ENCODE measurements at regions not wholly inside any gene's neighbourhood (a gene's known extent, or its start where the extent isn't known, plus 50 kb on each side); places are given as distances from the start of the nearest gene placed in this dataset.
A peak's percentile ranks its signal among the peaks of the same experiment; 100 is the strongest.

DNA sequence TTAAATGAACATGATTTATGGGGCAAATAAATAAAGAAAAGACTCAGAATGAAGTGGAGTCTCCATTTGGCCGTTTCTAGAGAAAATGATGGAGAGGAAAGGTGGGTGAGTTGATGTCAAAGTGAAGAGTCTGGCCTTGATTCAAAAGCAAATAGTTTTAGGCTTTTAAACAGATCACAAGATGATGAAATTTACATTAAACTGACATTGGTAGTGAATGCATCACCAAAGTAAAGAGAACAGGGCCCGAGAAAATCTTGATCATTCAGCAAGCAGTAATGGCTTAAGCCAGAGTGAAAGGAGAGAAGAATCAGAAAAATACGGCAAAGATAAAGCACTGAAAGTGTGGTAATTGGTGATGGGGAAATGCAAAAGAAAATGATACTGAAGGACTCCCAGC, 460.0 kb upstream of the SGCD start:
- DNase-seq: no peak

DNA sequence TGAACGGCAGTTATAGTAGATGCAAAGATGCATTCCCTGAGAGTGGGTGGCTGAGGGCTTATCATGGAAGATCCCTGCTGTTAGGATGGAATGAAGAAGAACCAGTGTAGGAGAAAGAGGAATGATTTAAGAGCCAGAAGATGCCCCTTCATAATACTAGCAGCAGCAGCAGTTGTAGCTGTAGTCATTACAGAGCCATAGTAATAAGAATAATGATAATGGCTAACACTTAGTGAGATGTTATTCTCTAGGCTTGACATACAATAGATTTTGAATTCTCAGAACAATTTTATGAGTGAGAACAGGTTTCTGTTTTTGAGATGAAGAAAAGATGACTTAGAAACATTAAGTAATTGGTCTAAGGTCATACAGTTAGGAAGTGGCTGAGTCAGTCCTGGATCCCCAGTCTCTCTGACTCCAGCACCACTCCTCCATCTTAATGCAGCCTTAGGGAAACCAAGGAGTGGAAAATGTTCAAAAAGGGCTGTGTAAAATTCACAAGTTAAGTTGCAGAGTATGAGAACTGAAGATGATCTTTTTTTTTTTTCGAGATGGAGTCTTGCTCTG, 459.4 kb upstream of the SGCD start:
- DNase-seq: no peak

DNA sequence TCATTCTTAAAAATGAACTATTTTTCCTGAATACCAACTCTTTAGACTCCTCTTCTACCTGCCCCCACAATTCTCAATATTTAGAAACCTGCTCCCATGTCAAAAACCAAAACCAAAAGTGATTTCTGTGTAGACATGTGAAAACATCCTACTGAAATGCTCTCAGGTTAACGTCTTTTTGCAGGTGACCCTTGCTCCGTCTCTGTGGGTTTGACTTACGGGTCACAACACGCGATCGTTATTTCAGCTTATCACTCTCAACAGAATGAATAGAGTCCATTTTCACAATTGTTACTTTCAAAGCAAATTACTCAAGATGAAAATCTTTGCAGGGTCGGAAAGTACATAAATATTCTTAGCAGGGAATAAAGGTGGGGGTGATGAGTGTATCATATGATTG, 456.3 kb upstream of the SGCD start:
- DNase-seq: no peak

DNA sequence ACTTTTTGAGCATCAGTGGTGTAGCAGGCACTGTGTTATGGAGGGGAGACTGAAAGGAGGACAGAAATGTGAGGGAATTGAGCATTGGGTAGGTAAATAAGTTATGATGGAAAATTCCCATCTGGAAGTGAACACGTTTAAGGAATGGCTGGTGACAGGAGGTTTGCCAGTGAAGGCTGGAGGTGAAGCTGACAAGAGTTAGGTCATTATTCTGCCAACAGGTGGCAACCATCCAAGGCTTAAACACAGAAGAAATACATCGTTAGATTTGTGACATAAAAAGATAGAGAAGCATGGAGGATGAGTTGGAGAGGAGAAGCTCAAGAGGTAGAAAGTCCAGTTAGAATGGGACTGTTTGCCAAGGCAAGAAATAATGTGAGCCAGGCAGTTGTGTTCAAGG, 455.3 kb upstream of the SGCD start:
- no peak for DNase-seq

DNA sequence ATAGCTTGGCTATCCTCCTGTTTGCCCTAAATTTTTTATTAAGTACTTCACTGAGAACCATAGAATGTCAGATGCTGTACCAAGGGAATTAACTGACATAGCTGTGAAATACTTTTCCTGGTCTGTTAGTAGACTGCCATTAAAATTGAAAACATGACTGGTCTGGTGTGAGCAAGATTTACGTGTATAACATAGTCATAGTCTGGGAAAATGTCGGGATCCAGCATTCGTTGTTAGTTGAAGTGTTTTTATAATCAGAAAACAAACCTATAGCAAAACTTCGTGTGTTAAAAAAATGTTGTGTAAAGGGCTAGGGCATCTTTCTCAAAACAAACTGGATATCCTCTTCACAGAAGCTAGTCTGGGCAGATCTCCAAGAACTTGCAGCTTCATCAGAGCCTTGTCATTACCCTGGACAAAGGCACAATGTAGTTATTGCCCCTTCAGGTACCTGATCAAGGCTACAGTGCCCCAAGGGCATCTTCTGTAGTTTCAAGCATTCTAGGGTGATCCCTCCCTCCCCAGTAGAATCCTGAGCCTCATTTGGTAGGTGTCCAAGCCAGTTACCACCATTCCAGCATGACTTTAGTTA, 454.2 kb upstream of the SGCD start:
- DNase-seq: peak; percentile 30

DNA sequence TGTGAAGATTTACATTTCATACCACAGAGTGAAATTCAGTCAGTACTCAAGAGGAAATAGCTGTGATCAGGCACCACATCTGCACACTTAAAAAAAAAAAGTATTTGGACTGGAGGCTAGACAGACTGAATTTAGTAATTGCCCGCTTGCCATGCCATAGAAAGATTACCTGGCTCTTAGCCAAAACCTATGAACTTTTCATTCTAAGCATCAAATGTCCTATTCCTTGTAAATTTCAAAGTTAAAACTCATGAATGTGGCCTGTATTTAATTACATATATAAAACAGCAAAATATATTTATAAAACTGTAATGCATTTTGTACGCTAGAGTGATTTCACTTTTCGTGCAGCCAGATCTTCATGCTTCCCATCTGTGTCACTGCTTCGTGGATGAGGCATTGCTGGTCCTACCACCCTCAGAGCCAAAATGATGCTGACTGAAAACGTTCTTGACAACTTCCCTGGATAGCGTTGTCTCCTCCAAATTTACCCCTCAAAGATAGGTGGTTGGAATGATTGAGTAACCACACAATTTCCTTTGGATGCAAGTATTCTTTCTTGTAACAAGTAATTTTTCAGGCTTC, 447.9 kb upstream of the SGCD start:
- DNase-seq: peak; percentile 35

DNA sequence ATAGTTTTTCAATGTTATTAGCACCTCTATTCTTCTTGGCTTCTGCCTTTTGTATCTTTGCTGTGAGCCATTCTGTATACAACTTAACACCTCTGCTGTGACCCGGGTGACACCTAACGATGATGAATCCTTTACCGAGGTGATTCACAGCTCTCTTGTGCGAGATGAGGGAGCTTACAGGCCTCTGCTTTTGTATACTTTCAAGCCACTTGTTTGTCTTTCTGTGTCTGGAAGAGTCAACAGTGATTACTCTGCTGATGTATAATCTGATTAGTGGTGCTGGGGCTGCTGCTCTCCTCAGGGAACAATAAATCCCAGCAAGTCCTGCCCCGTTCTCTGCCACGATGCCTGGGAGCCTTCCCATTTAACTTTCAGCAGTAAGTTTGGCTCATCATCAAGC, 442.9 kb upstream of the SGCD start:
- DNase-seq: no peak

DNA sequence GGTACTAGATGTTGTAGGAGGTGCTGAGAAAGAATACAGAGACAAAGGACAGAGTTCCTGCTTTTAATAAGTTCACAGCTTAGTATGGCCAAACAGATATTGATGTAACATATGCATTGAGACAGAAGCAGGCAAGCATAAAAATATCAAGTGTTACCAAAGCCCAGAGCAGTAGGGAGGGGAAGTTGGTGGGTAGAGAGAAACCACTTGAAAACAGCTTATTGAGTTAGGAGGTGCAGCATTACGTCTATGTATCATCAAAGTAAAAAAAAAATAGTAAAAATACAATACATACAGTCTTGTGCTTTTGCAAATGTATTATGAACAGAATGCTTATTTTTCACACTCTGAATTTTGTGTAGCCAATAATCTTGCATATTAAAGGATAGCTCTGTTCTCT, 441.8 kb upstream of the SGCD start:
- DNase-seq: no peak

DNA sequence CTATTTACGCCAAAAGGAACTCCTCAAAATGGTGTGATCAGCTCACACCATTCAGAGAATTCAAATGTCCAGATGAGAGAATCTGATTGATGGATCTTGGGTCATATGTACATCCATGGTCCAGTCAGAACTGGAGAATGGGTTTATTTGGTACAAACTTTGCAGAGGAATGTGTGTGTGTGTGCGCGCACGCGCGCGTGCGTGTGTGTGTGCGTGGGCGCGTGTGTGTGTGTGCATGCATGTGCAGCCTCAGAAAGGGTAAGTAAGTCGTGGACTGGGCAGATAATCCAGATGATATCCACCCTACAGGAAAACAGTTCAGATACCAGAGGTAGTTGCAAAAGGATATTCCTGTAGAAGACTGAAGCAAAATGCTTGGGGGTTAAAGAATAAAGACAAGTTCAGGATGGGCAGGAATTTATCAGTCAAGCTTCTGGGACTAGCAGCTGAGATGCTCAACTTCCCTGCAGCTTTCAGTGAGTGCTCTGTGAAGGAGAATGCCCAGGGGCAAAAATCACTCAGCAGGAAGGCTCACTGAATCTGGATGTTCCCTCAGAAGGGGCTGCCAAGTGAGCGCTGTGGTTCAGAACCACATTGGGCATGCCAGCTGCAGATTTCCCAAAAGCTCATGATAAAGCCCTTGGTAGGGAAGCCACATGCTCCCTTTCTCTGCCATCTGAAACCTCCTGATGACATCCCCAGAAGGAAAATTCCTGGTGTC, 440.5 kb upstream of the SGCD start:
- DNase-seq: peak; percentile 43

DNA sequence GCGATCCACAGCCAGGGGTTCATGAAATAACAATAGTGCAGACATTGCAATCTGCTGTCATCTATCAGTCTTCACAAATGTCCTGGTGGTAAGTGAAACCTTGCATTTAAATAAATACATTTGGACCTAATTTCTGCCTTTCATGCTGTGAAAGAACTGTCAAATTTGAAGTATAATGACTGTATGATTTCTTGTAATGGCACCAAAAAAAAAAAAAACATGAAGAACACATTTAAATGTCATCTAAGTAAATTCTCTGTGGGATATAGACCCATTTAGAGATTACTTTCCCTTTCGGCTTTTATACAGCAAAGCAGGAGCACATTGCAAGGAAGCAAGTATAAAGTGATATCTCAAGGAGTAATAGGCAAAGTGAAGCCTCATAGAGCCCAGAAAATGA, 431.5 kb upstream of the SGCD start:
- no peak for DNase-seq

DNA sequence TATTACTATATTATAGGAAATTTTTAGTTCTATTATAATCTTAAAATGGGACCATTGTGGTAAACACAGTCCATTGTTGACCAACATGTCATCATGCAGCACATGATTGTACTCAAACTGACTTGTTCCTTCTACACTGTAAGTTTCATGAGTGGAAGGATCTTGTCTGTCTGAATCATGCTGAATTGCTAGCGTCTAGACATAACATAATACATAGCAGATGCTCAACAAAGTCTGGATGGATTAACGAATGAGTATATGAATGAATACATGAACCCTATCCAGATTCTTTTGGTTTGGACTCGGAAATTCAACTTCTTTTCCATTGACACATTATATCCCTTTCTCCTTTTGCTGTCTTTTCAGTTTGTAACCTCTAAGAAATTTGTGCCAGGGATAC, 429.2 kb upstream of the SGCD start:
- DNase-seq: peak; percentile 9

DNA sequence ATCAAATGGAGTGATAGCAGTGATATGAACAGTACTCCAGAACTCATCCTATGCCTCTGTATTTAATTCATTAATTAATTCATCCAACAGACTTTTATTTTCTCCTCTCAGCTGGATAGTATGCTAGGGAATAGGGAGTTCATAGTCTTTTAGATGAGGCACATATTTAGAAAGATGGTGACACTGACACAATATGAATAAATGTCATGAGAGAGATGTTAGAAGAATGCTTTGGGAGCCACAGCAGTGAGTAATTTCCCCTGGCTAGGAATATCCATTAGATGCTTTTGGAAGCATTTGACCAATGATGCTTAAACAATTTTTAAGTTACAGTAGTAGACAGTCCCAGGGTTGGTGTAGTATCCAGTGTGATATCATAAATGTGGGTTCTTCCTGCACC, 428.7 kb upstream of the SGCD start:
- no peak for DNase-seq

DNA sequence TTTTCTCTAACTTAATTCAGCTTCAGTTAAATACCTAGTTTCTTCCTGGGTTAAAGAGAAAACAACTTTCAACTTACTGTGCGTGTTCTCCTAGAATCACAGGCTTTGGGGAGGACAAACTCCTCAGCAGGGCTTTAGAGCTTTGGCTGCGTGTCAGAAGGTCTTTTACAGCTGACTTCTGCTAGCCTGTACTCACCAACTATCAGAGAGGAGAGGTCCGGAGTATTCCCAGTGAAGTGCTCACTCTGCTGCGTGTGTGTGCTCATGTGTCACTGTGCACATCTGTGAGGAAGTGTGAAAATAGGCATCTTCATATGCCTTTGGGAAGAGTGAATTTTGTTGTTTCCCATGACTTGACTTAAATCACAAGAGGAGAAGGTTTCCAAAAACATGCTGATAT, 423.2 kb upstream of the SGCD start:
- peak; percentile 42 for DNase-seq

DNA sequence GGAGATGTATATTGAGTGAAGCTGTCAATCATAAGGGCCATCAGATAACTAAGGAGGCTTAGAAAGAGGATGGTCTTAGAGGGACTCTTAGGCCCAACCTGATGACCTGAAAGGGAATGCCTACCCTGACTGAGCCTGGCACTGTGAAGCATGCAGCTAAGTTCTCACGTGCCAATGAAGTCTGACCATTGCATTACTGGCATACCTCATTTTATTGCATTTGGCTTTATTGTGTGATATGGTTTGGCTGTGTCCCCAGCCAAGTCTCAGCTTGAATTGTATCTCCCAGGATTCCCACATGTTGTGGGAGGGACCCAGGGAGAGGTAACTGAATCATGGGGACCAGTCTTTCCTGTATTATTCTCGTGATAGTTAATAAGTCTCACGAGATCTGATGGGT, 421.6 kb upstream of the SGCD start:
- DNase-seq: no peak

DNA sequence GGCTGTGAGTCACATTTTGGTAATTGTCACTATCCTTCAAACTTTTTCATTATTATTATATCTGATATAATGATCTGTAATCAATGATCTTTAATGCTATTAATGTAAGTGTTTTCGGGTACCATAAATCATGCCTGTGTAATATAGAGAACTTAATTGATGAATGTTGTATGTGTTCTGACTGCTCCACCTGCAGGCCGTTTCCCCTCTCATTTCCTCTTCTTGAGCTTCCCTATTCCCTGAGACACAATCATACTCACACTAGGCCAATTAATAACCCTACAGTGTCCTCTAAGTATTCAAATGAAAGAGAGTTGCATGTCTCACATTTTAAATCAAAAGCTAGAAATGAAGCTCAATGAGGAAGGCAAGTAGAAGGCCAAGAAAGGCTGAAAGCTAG, 420.9 kb upstream of the SGCD start:
- no peak for DNase-seq

DNA sequence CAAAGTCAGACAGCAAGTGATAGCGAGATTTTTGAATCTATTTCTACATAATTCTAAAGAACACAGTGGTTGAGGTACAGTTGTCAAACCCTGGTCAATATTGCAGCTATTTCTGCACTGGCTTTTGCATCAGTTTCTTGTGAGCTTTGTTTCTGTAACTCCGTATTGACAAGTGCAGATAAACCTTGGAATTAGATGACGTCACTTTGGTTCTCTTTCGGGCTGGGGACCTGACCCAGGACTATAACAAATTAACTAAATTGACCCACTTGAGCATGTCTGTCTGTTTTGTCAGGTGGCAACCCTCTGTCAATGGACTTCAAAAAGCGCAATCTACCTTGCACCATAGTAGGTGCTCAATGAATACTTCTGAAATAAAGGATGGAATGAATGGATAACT, 418.4 kb upstream of the SGCD start:
- DNase-seq: no peak

DNA sequence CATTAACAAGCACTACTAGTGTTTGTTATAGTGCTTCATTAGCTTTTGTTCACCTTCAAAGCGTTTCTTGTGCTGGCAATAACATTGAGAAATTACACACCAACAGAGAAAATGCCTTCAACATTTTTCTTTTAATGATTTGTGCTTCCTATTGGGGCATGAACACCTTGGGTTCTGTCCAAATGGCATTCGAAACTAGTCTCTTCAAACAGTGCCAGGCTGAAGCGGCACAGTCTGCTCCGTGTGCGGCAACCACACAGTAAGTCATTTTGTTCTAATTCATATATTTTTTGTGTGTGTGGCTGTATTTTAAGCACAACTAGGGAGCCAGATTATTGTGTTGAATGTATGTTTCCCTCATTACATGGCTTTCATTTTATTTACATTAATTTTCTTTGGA, 414.7 kb upstream of the SGCD start:
- no peak for DNase-seq

DNA sequence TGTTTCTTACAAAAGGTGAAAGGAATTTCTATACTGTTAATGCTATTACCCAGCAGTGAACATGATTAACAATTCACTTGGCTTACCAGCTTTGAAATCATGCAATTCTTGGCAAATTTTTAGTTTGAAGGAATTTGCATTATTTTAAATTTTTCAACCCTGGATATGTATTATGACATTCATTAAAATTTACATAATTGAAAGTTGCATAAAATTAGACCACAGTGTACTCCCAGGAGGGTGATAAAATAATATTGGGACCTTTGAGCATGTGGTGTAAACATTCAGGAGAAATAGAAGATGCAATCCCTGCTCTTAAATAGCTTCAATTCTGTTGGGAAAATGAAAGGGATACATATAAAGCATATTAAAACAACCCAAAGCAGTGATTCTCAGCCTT, 412.2 kb upstream of the SGCD start:
- DNase-seq: no peak

DNA sequence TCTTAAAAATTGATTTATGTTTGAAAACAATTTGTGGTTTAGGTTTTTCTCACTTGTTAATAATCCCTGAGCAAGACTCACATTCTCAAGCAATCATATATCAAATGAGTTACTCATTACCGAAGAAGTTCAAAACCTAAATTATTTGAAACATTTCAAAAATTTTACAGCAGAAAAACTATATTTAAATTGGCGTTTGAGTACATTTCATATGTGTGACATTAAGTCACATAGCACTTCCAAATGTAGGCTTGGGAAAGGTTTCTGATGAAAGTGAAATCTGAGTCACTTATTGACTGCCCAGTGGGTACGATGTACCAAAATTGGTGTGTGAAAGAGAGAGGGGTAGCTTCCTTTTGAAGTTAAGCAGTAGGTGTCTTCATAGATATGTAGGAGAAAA, 411.4 kb upstream of the SGCD start:
- no peak for DNase-seq

DNA sequence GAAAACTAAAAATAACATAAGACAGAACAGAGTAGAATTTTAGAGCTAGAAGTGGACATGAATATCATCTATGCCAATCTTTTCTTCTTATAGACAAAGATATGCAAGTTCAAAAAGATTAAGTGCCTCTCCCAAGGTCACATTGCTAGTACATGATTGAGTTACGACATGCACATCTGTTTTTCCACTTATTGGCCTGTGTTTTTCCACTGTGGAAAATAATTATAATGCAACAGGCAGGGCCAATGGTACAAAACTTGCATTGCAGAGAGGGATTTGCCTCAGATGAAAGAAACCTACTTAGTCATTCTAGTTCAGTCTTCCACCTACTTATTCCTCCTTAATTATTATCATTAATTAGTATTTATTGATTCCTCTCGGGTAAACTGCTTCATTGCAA, 407.8 kb upstream of the SGCD start:
- peak; percentile 45 for DNase-seq

DNA sequence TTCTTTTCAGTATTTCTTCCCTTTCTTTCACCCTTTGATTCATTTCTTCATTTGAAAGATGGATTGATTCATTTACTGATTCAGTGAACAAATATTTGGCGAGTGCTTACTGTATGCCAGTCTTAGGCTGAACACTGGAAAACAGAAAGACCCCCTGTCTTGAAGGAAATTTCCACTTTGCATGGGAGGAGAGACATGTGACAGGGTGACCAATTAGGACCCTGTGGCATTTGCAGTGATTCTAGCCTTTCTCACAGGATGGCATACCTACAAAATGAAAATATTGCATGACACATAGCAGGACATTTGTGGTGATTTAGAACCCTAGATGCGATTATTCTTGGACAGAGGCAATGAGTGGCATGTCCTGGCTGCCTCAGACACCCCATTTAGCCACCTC, 407.2 kb upstream of the SGCD start:
- DNase-seq: no peak

DNA sequence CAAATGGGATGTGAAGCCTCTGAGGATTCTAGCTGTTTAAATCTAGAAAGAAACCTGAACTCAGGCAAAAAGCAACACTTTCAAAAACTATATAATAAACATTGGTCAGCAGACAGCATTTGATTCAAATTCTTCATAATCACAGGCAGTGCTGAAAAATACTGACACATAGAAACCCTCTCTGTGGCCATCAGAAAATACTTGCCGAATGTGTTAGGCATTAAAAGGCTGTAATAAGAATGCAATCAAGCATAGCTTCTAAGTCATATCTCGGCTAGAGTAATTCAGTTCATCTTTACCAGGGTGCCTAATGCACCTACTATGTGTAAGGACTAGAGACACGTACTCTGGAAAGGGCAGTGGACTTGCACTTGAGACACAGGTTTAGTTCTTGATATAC, 405.3 kb upstream of the SGCD start:
- DNase-seq: no peak

DNA sequence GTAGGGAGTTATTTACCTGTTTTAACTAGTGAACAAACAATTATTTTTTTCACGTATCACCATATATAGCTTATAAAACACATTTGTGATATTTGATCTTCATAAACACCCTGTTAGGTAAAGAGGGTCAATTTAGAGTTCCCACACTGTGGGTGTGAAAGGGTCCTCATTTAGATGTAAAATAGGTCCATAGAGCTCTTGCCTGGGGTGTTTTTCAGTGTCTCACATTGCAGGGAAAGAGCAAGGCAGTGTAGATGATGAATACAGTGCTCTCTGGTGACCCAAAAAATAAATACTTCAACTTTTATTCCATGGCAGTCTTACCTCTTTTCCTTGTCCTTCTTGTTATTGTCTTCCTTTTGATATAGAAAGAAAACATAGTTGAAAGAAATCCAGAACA, 403.2 kb upstream of the SGCD start:
- no peak for DNase-seq

DNA sequence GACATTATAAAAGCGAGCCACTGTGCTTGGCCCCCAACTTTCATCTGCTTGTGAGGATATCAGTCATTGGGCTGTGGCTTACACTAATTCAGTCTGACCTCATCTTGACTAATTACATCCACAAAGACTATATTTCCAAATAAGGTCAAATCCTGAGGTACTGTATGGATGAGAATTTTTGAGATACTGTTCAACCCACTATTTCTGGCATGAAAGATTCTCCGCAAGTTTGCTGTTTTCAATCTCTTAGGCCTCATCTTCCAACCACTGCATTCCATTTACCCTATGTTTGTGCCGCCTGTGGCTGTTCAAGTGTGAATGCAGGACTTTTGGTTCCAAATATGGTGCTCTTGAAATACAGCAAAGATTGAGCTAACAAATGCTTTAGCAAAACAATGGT, 400.9 kb upstream of the SGCD start:
- no peak for DNase-seq

All from tongue (tissue), 1 donor.